HCT116 (cell line): ENCODE measurements at regions not wholly inside any gene's neighbourhood (a gene's known extent, or its start where the extent isn't known, plus 50 kb on each side); places are given as distances from the start of the nearest gene placed in this dataset.

ENCODE experiments used
- CTCF ChIP-seq, 3 experiments: fragments of 200-600 bp in 1 of 3; sonication (generic) in 1 of 3; IDR thresholded peaks in 2 of 3; conservative IDR thresholded peaks in 1 of 3; 2 replicates each; pipeline ENCODE4 v1.5.1; 2012 to 2017; ENCODE audit warnings: low read depth in 2 of 3, low read length in 2 of 3, antibody characterized with exemption in 1 of 3, borderline replicate concordance in 1 of 3, control low read depth in 1 of 3, mild to moderate bottlenecking in 1 of 3, mixed read lengths in 1 of 3, mixed run types in 1 of 3, moderate library complexity in 1 of 3; ENCODE audit not compliant: insufficient read depth in 1 of 3
- EZH2phosphoT487 ChIP-seq: fragments of 200-600 bp; IDR thresholded peaks from 2 replicates; pipeline ENCODE4 v1.6.1; 2018; ENCODE audit warnings: antibody characterized with exemption, borderline replicate concordance
- POLR2A ChIP-seq: IDR thresholded peaks from 2 replicates; pipeline ENCODE4 v1.7.0; 2011; ENCODE audit warnings: borderline replicate concordance; ENCODE audit not compliant: insufficient read depth, insufficient read length; ENCODE audit errors: extremely low read depth
- POLR2AphosphoS5 ChIP-seq: IDR thresholded peaks from 2 replicates; pipeline ENCODE4 v1.6.1; 2011; ENCODE audit warnings: mild to moderate bottlenecking, low read depth, low read length, moderate library complexity
- RAD21 ChIP-seq: IDR thresholded peaks from 2 replicates; pipeline ENCODE4 v1.6.1; 2012; ENCODE audit warnings: low read depth, mild to moderate bottlenecking
- SRF ChIP-seq: IDR thresholded peaks from 2 replicates; pipeline ENCODE4 v1.6.1; 2012; ENCODE audit warnings: low read depth

DNA sequence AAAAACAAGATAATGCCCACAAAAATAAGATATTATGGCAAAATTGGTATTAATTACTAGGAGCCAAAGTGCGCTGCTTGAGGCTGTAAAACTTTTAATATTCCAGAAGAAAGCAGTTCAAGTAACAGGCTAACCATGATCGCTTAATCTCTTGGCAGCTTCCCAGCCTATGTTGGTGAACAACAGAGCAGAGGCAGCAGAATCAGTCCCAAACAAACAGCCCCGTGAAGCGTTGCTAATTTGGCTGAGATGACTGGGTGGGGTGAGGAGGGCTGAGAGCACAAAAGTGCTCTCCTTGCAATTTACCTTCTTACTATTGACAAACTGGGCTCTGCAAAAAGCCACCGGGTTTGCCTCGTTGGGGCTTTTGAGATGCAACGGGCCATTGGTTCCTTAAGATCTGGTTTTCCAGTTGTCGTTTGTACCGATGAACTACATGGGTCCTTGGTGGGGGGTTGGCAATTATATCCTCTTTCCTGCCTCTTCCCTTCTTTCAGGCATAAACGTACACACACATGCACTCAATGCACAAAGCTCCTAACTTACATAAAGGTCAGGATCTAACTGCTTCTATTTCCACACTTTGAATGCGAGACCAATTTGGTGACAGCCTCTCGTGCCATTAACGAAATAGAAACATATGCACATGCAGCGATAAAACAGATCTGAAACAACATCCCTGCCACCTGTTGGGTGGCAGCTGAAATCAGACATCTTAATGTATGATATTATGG, 407.6 kb upstream of the CADM1 start:
- no peak for TF ChIP-seq CTCF (IDR thresholded peaks at IDR 0.05 in 2 of 3, conservative IDR thresholded peaks at IDR 0.05 in 1 of 3; ENCODE audit: borderline replicate concordance in 1 of 3, insufficient read depth in 1 of 3, low read depth in 2 of 3, low read length in 2 of 3)
- TF ChIP-seq RAD21 = no peak
- no peak for TF ChIP-seq POLR2A
- no peak for TF ChIP-seq EZH2phosphoT487
- TF ChIP-seq POLR2AphosphoS5 = no peak
- TF ChIP-seq SRF = no peak
